ENCODE measurements at regions not wholly inside any gene's neighbourhood (a gene's known extent, or its start where the extent isn't known, plus 50 kb on each side); places are given as distances from the start of the nearest gene placed in this dataset.

- Histone ChIP-seq H3K27ac (ENCODE audit: low read depth, low read length) (no peak overlapping the region), H2AFZ (ENCODE audit: low read length, unreplicated experiment) (no peak overlapping the region), H3K36me3 (ENCODE audit: insufficient read depth, low read length) (no peaks in the 10 kb centered on the region), H3K79me2 (ENCODE audit: control insufficient read depth, insufficient read depth, low read length, unreplicated experiment) (no peaks in the 10 kb centered on the region), H3K27me3 (ENCODE audit: insufficient read depth, low read length) (peaks cover 37% of the 10 kb centered on the region), H3K4me1 (ENCODE audit: control insufficient read depth, insufficient read depth, low read length, unreplicated experiment) (no peaks in the 10 kb centered on the region), H3K4me3 (ENCODE audit: low read depth, low read length) (no peak overlapping the region)
These were observed 148.1 kb upstream of the PCBD1 start for GRCh38 chr10:71036297-71036966.

- Histone ChIP-seq H3K79me2 (ENCODE audit: control insufficient read depth, insufficient read depth, low read length, unreplicated experiment) (no peaks in the 10 kb centered on the region), H3K36me3 (ENCODE audit: insufficient read depth, low read length) (no peaks in the 10 kb centered on the region), H3K27me3 (ENCODE audit: insufficient read depth, low read length) (peaks cover 27% of the 10 kb centered on the region), H3K27ac (ENCODE audit: low read depth, low read length) (no peak overlapping the region), H2AFZ (ENCODE audit: low read length, unreplicated experiment) (no peak overlapping the region), H3K4me3 (ENCODE audit: low read depth, low read length) (no peak overlapping the region), H3K4me1 (ENCODE audit: control insufficient read depth, insufficient read depth, low read length, unreplicated experiment) (no peaks in the 10 kb centered on the region)
These were observed 149.8 kb upstream of the PCBD1 start for GRCh38 chr10:71038091-71038633.

- Histone ChIP-seq H3K79me2 (ENCODE audit: control insufficient read depth, insufficient read depth, low read length, unreplicated experiment) (no peaks in the 10 kb centered on the region), H2AFZ (ENCODE audit: low read length, unreplicated experiment) (no peak overlapping the region), H3K27me3 (ENCODE audit: insufficient read depth, low read length) (peaks cover 25% of the 10 kb centered on the region), H3K4me3 (ENCODE audit: low read depth, low read length) (no peak overlapping the region), H3K27ac (ENCODE audit: low read depth, low read length) (no peak overlapping the region), H3K4me1 (ENCODE audit: control insufficient read depth, insufficient read depth, low read length, unreplicated experiment) (no peaks in the 10 kb centered on the region), H3K36me3 (ENCODE audit: insufficient read depth, low read length) (no peaks in the 10 kb centered on the region)
These were observed 150.6 kb upstream of the PCBD1 start for GRCh38 chr10:71038921-71039320.

GRCh38 chr10:71039551-71039950, 151.2 kb upstream of the PCBD1 start:
- H3K27me3 ChIP-seq (ENCODE audit: insufficient read depth, low read length), result peaks cover 20% of the 10 kb centered on the region
- no peak overlapping the region for H2AFZ ChIP-seq (ENCODE audit: low read length, unreplicated experiment)
- H3K4me1 ChIP-seq (ENCODE audit: control insufficient read depth, insufficient read depth, low read length, unreplicated experiment), result no peaks in the 10 kb centered on the region
- H3K27ac ChIP-seq (ENCODE audit: low read depth, low read length), result no peak overlapping the region
- no peak overlapping the region for H3K4me3 ChIP-seq (ENCODE audit: low read depth, low read length)
- no peaks in the 10 kb centered on the region for H3K36me3 ChIP-seq (ENCODE audit: insufficient read depth, low read length)
- no peaks in the 10 kb centered on the region for H3K79me2 ChIP-seq (ENCODE audit: control insufficient read depth, insufficient read depth, low read length, unreplicated experiment)

GRCh38 chr10:71040343-71040742, 152.0 kb upstream of the PCBD1 start:
- peaks cover 17% of the 10 kb centered on the region for H3K27me3 ChIP-seq (ENCODE audit: insufficient read depth, low read length)

GRCh38 chr10:71040846-71041605, 152.7 kb upstream of the PCBD1 start:
- no peak overlapping the region for H3K4me3 ChIP-seq (ENCODE audit: low read depth, low read length)
- H3K79me2 ChIP-seq (ENCODE audit: control insufficient read depth, insufficient read depth, low read length, unreplicated experiment), result no peaks in the 10 kb centered on the region
- H3K27ac ChIP-seq (ENCODE audit: low read depth, low read length), result no peak overlapping the region
- H3K36me3 ChIP-seq (ENCODE audit: insufficient read depth, low read length), result no peaks in the 10 kb centered on the region
- H3K27me3 ChIP-seq (ENCODE audit: insufficient read depth, low read length), result peaks cover 17% of the 10 kb centered on the region
- H2AFZ ChIP-seq (ENCODE audit: low read length, unreplicated experiment), result no peak overlapping the region
- no peaks in the 10 kb centered on the region for H3K4me1 ChIP-seq (ENCODE audit: control insufficient read depth, insufficient read depth, low read length, unreplicated experiment)

More at GRCh38 chr10:71040343-71040742, 152.0 kb upstream of the PCBD1 start:
- Histone ChIP-seq H3K4me1 (ENCODE audit: control insufficient read depth, insufficient read depth, low read length, unreplicated experiment) (no peaks in the 10 kb centered on the region), H3K36me3 (ENCODE audit: insufficient read depth, low read length) (no peaks in the 10 kb centered on the region), H3K79me2 (ENCODE audit: control insufficient read depth, insufficient read depth, low read length, unreplicated experiment) (no peaks in the 10 kb centered on the region), H2AFZ (ENCODE audit: low read length, unreplicated experiment) (no peak overlapping the region), H3K4me3 (ENCODE audit: low read depth, low read length) (no peak overlapping the region), H3K27ac (ENCODE audit: low read depth, low read length) (no peak overlapping the region)

- Histone ChIP-seq H2AFZ (ENCODE audit: low read length, unreplicated experiment) (no peak overlapping the region), H3K27me3 (ENCODE audit: insufficient read depth, low read length) (peaks cover 9% of the 10 kb centered on the region), H3K27ac (ENCODE audit: low read depth, low read length) (no peak overlapping the region), H3K4me3 (ENCODE audit: low read depth, low read length) (no peak overlapping the region), H3K4me1 (ENCODE audit: control insufficient read depth, insufficient read depth, low read length, unreplicated experiment) (no peaks in the 10 kb centered on the region), H3K36me3 (ENCODE audit: insufficient read depth, low read length) (no peaks in the 10 kb centered on the region), H3K79me2 (ENCODE audit: control insufficient read depth, insufficient read depth, low read length, unreplicated experiment) (no peaks in the 10 kb centered on the region)
These were observed 153.9 kb upstream of the PCBD1 start for GRCh38 chr10:71042216-71042615.

- Histone ChIP-seq H3K4me3 (ENCODE audit: low read depth, low read length) (no peak overlapping the region), H3K27me3 (ENCODE audit: insufficient read depth, low read length) (peaks cover 9% of the 10 kb centered on the region), H3K27ac (ENCODE audit: low read depth, low read length) (no peak overlapping the region), H3K79me2 (ENCODE audit: control insufficient read depth, insufficient read depth, low read length, unreplicated experiment) (no peaks in the 10 kb centered on the region), H3K36me3 (ENCODE audit: insufficient read depth, low read length) (no peaks in the 10 kb centered on the region), H3K4me1 (ENCODE audit: control insufficient read depth, insufficient read depth, low read length, unreplicated experiment) (no peaks in the 10 kb centered on the region), H2AFZ (ENCODE audit: low read length, unreplicated experiment) (no peak overlapping the region)
These were observed 154.3 kb upstream of the PCBD1 start for GRCh38 chr10:71042699-71043098.

- Histone ChIP-seq H2AFZ (ENCODE audit: low read length, unreplicated experiment) (no peak overlapping the region), H3K27me3 (ENCODE audit: insufficient read depth, low read length) (peaks cover 13% of the 10 kb centered on the region), H3K4me1 (ENCODE audit: control insufficient read depth, insufficient read depth, low read length, unreplicated experiment) (no peaks in the 10 kb centered on the region), H3K36me3 (ENCODE audit: insufficient read depth, low read length) (no peaks in the 10 kb centered on the region), H3K27ac (ENCODE audit: low read depth, low read length) (no peak overlapping the region), H3K79me2 (ENCODE audit: control insufficient read depth, insufficient read depth, low read length, unreplicated experiment) (no peaks in the 10 kb centered on the region), H3K4me3 (ENCODE audit: low read depth, low read length) (no peak overlapping the region)
These were observed 155.5 kb upstream of the PCBD1 start for GRCh38 chr10:71043858-71044257.

GRCh38 chr10:71044720-71045119, 156.4 kb upstream of the PCBD1 start:
- Histone ChIP-seq H3K4me1 (ENCODE audit: control insufficient read depth, insufficient read depth, low read length, unreplicated experiment) (no peaks in the 10 kb centered on the region), H3K36me3 (ENCODE audit: insufficient read depth, low read length) (no peaks in the 10 kb centered on the region), H3K27ac (ENCODE audit: low read depth, low read length) (no peak overlapping the region), H2AFZ (ENCODE audit: low read length, unreplicated experiment) (no peak overlapping the region), H3K27me3 (ENCODE audit: insufficient read depth, low read length) (peaks cover 21% of the 10 kb centered on the region), H3K4me3 (ENCODE audit: low read depth, low read length) (no peak overlapping the region), H3K79me2 (ENCODE audit: control insufficient read depth, insufficient read depth, low read length, unreplicated experiment) (no peaks in the 10 kb centered on the region)

Measured in ACC112 (cell line).